Caco-2 (cell line): ENCODE measurements at regions not wholly inside any gene's neighbourhood (a gene's known extent, or its start where the extent isn't known, plus 50 kb on each side); places are given as distances from the start of the nearest gene placed in this dataset.

Experiments used
- BruUV-seq: library from RNA; stranded (reverse); fragments of 400-500 nt; replicated peaks from 2 replicates; lab custom pipeline; 2021; lab: Mats Ljungman, UMichigan
- CTCF ChIA-PET: fragments of 300-600 bp; sonication (Branson Sonifier 250); formaldehyde crosslinking; loops from one replicate; lab custom pipeline; 2022; ENCODE audit warnings: antibody characterized with exemption; lab: Charles Lee
- POLR2A ChIA-PET: fragments of 300-600 bp; sonication (Branson Sonifier 250); formaldehyde crosslinking; loops from one replicate; lab custom pipeline; 2022; ENCODE audit warnings: antibody characterized with exemption; lab: Charles Lee
- DNase-seq, 2 experiments: peaks; one replicate each; pipeline versions ENCODE4 v3.0.0 to v3.0.0-alpha.2; 2020 to 2022
- H3K27me3 ChIP-seq: replicated peaks from 2 replicates; pipeline ENCODE4 v1.6.0; 2011; ENCODE audit warnings: low read length; ENCODE audit not compliant: control insufficient read depth, insufficient read depth
- H3K36me3 ChIP-seq: 2 replicates; pipeline ENCODE4 v1.5.1; 2011; ENCODE audit warnings: low read length; ENCODE audit not compliant: control insufficient read depth, insufficient read depth
- H3K4me1 ChIP-seq: fragments of 250-450 bp; sonication (Bioruptor Pico); 2 replicates; pipeline ENCODE4 v1.5.1; 2020; ENCODE audit warnings: mild to moderate bottlenecking
- H3K4me3 ChIP-seq: 2 replicates; pipeline ENCODE4 v1.5.1; 2011; ENCODE audit warnings: low read depth, mild to moderate bottlenecking, control low read depth, low read length
- H3K9me3 ChIP-seq: fragments of 250-450 bp; sonication (Bioruptor Pico); 2 replicates; pipeline ENCODE4 v1.5.1; 2020; ENCODE audit warnings: mild to moderate bottlenecking, moderate library complexity
- H3K27ac Mint-ChIP-seq: one replicate; pipeline ENCODE4 v1.8.0; 2022; ENCODE audit warnings: mixed read lengths; ENCODE audit not compliant: unreplicated experiment
- H3K27me3 Mint-ChIP-seq: one replicate; pipeline ENCODE4 v1.8.0; 2022; ENCODE audit warnings: mixed read lengths; ENCODE audit not compliant: insufficient read depth, unreplicated experiment
- H3K36me3 Mint-ChIP-seq: one replicate; pipeline ENCODE4 v1.8.0; 2022; ENCODE audit warnings: mild to moderate bottlenecking, mixed read lengths; ENCODE audit not compliant: insufficient read depth, unreplicated experiment
- H3K4me1 Mint-ChIP-seq: one replicate; pipeline ENCODE4 v1.8.0; 2022; ENCODE audit warnings: low read depth, mixed read lengths; ENCODE audit not compliant: unreplicated experiment
- H3K4me3 Mint-ChIP-seq: one replicate; pipeline ENCODE4 v1.8.0; 2022; ENCODE audit warnings: mild to moderate bottlenecking, moderate library complexity, mixed read lengths; ENCODE audit not compliant: unreplicated experiment
- H3K9me3 Mint-ChIP-seq: one replicate; pipeline ENCODE4 v1.8.0; 2022; ENCODE audit warnings: mixed read lengths; ENCODE audit not compliant: unreplicated experiment
- CTCF ChIP-seq, 2 experiments: fragments of 200-600 bp in 1 of 2; IDR thresholded peaks; 1 replicate in 1 of 2; 2 replicates in 1 of 2; pipeline versions ENCODE4 v1.5.1 to v1.8.0; 2011 to 2022; ENCODE audit warnings: antibody characterized with exemption in 1 of 2, control low read depth in 1 of 2, inconsistent platforms in 1 of 2, low read depth in 1 of 2, low read length in 1 of 2, mild to moderate bottlenecking in 1 of 2, moderate library complexity in 1 of 2; ENCODE audit not compliant: insufficient read depth in 1 of 2, severe bottlenecking in 1 of 2, unreplicated experiment in 1 of 2
- intact Hi-C: fragments of 100-400 bp; cut with micrococcal nuclease; formaldehyde crosslinking; loops from one replicate; pipeline ENCODE4 v1.10.0; 2022; ENCODE audit not compliant: unreplicated experiment

GRCh38 chr13:80504453-80504852, 163.5 kb upstream of the SPRY2 start:
- H3K4me1 Mint-ChIP-seq, result no peaks in the 10 kb centered on the region

GRCh38 chr13:80502359-80502758, 161.4 kb upstream of the SPRY2 start:
- ChIA-PET POLR2A (no interaction called here), CTCF (no interaction called here)
- Mint-ChIP-seq H3K9me3 (peaks cover 20% of the 10 kb centered on the region), H3K36me3 (no peaks in the 10 kb centered on the region), H3K27ac (no peak overlapping the region), H3K4me1 (no peaks in the 10 kb centered on the region), H3K4me3 (no peak overlapping the region), H3K27me3 (peaks cover 19% of the 10 kb centered on the region)
- no peak for TF ChIP-seq CTCF (IDR thresholded peaks at IDR 0.05; ENCODE audit: insufficient read depth in 1 of 2, low read depth in 1 of 2, low read length in 1 of 2, severe bottlenecking in 1 of 2, unreplicated experiment in 1 of 2)
- no peaks in the 10 kb centered on the region for H3K27me3 ChIP-seq
- intact Hi-C loops, result no loop called here
- DNase-seq, result no peak
- H3K36me3 ChIP-seq, result no peaks in the 10 kb centered on the region
- H3K9me3 ChIP-seq, result no peaks in the 10 kb centered on the region
- H3K4me3 ChIP-seq, result no peak overlapping the region
- no TSS peak for BruUV-seq
- H3K4me1 ChIP-seq, result no peaks in the 10 kb centered on the region

More at GRCh38 chr13:80504453-80504852, 163.5 kb upstream of the SPRY2 start:
- CTCF ChIA-PET, result no interaction called here
- Histone ChIP-seq H3K4me3 (no peak overlapping the region), H3K27me3 (no peaks in the 10 kb centered on the region), H3K9me3 (no peaks in the 10 kb centered on the region), H3K4me1 (no peaks in the 10 kb centered on the region), H3K36me3 (no peaks in the 10 kb centered on the region)
- Mint-ChIP-seq H3K9me3 (peaks cover 20% of the 10 kb centered on the region), H3K4me3 (no peak overlapping the region), H3K27ac (no peak overlapping the region), H3K27me3 (peaks cover 19% of the 10 kb centered on the region), H3K36me3 (no peaks in the 10 kb centered on the region)
- no peak for DNase-seq
- intact Hi-C loops, result no loop called here
- POLR2A ChIA-PET, result no interaction called here
- BruUV-seq, result no TSS peak
- TF ChIP-seq CTCF (IDR thresholded peaks at IDR 0.05; ENCODE audit: insufficient read depth in 1 of 2, low read depth in 1 of 2, low read length in 1 of 2, severe bottlenecking in 1 of 2, unreplicated experiment in 1 of 2), result no peak

GRCh38 chr13:80501556-80501955, 160.6 kb upstream of the SPRY2 start:
- intact Hi-C loops, result no loop called here
- Histone ChIP-seq H3K4me3 (no peak overlapping the region), H3K9me3 (no peaks in the 10 kb centered on the region), H3K27me3 (no peaks in the 10 kb centered on the region), H3K36me3 (no peaks in the 10 kb centered on the region), H3K4me1 (no peaks in the 10 kb centered on the region)
- no TSS peak for BruUV-seq
- ChIA-PET CTCF (no interaction called here), POLR2A (no interaction called here)
- Mint-ChIP-seq H3K27me3 (peaks cover 19% of the 10 kb centered on the region), H3K27ac (no peak overlapping the region), H3K36me3 (no peaks in the 10 kb centered on the region), H3K4me3 (no peak overlapping the region), H3K4me1 (no peaks in the 10 kb centered on the region), H3K9me3 (peaks cover 15% of the 10 kb centered on the region)
- no peak for DNase-seq
- TF ChIP-seq CTCF (IDR thresholded peaks at IDR 0.05; ENCODE audit: insufficient read depth in 1 of 2, low read depth in 1 of 2, low read length in 1 of 2, severe bottlenecking in 1 of 2, unreplicated experiment in 1 of 2), result no peak
